Mucosa of descending colon (tissue), 3 donors: ENCODE measurements at regions not wholly inside any gene's neighbourhood (a gene's known extent, or its start where the extent isn't known, plus 50 kb on each side); places are given as distances from the start of the nearest gene placed in this dataset.

Experiments used
- ATAC-seq: fragments of 200-7000 bp; cut with Tn5 transposase; one replicate; pipeline ENCODE4 v1.9.1; 2020; ENCODE audit warnings: mild to moderate bottlenecking, moderate library complexity
- DNase-seq, 3 donors: peaks; one replicate each; pipeline ENCODE4 v3.0.0-alpha.2; 2020
- H3K36me3 ChIP-seq: fragments of 200-600 bp; one replicate; pipeline ENCODE4 v1.8.0; 2021; ENCODE audit warnings: low read depth, mild to moderate bottlenecking
- H3K4me1 ChIP-seq: fragments of 200-600 bp; one replicate; pipeline ENCODE4 v1.8.0; 2021; ENCODE audit warnings: low read depth, mild to moderate bottlenecking
- H3K4me3 ChIP-seq: fragments of 200-600 bp; one replicate; pipeline ENCODE4 v1.8.0; 2021; ENCODE audit warnings: mild to moderate bottlenecking
- H3K9me3 ChIP-seq: fragments of 200-600 bp; one replicate; pipeline ENCODE4 v1.8.0; 2021; ENCODE audit warnings: mild to moderate bottlenecking
- intact Hi-C, 2 donors: fragments of 100-400 bp; cut with DNase I in 1 of 2; cut with micrococcal nuclease in 1 of 2; formaldehyde crosslinking; loops; one replicate each; pipeline versions ENCODE4 v1.11.0 to v1.11.1; 2022; cut with DNase I, micrococcal nuclease
- TF ChIP-seq, protein P1 (sequence below): fragments of 200-600 bp; IDR thresholded peaks from one replicate; pipeline ENCODE4 v1.8.0; 2022; ENCODE audit warnings: antibody characterized with exemption, mild to moderate bottlenecking
- donor health status: DM: no; HTN: no; CAD: no; lungs with moderate emphysema.
- donor health status: DM: no; HTN: no; CAD: no.
- donor health status: DM: no; HTN: yes; CAD: no.

DNA sequence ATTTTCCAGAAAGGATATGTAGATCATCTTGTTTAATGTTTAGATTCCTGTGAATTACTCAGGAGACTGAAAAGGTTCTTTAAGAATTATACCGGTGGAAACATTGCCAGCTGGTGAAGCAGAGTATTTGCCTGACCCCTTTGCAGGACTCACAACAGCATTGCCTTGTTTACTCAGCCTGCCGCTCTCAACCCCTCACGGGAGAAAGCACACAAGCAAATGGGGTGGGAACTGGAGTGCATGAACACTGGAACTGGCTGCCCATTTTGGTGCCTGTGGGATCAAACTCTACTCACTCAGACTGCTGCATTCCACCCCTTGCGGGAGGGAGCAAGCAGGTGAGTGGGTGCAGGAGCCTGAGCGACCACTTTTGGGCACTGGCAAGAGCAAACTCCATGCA is 804.7 kb upstream of the SLITRK1 start:
- H3K36me3 ChIP-seq: no peaks in the 10 kb centered on the region
- no peaks in the 10 kb centered on the region for H3K9me3 ChIP-seq
- no peak overlapping the region for H3K4me3 ChIP-seq
- TF ChIP-seq, protein P1, sequence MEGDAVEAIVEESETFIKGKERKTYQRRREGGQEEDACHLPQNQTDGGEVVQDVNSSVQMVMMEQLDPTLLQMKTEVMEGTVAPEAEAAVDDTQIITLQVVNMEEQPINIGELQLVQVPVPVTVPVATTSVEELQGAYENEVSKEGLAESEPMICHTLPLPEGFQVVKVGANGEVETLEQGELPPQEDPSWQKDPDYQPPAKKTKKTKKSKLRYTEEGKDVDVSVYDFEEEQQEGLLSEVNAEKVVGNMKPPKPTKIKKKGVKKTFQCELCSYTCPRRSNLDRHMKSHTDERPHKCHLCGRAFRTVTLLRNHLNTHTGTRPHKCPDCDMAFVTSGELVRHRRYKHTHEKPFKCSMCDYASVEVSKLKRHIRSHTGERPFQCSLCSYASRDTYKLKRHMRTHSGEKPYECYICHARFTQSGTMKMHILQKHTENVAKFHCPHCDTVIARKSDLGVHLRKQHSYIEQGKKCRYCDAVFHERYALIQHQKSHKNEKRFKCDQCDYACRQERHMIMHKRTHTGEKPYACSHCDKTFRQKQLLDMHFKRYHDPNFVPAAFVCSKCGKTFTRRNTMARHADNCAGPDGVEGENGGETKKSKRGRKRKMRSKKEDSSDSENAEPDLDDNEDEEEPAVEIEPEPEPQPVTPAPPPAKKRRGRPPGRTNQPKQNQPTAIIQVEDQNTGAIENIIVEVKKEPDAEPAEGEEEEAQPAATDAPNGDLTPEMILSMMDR: no peak
- intact Hi-C loops: no loop called here
- DNase-seq: no peak
- ATAC-seq: no peak
- no peaks in the 10 kb centered on the region for H3K4me1 ChIP-seq

DNA sequence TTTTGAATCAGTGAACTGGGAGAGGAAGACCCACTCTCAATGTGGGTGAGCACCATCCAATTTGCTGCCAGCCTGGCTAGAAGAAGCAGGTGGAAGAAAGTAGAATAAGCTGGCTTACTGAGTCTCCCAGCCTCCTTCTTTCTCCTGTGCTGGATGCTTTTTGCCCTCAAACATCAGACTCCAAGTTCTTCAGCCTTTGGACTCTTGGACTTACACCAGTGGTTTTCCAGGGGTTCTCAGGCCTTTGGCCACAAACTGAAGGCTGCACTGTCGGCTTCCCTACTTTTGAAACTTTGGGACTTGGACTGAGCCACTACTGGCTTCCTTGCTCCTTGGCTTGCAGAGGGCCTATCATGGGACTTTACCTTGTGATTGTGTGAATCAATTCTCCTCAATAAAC is 804.2 kb upstream of the SLITRK1 start:
- Histone ChIP-seq H3K9me3 (no peaks in the 10 kb centered on the region), H3K4me3 (no peak overlapping the region), H3K4me1 (no peaks in the 10 kb centered on the region), H3K36me3 (no peaks in the 10 kb centered on the region)
- TF ChIP-seq, protein P1: no peak
- ATAC-seq (no peak), DNase-seq (no peak)
- intact Hi-C loops: no loop called here

DNA sequence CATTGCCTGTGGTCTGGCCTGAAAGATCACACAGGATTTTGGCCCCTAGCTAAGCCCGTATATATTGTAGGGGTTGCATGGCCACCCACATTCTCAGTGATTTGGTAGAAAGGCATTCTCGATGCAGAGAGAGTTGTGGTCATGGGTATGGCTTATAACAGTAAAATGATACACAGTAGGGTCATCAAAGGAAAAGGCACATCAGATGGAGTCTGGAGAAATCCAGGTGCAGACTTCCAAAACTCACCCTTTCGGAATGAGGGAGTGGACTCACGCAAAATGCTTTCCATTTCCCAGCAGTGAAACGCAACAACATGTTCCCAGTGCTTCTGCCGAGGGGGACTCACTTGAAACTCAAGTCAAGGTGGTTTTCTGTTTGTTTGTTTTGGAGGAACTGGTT is 802.5 kb upstream of the SLITRK1 start:
- DNase-seq (no peak), ATAC-seq (no peak)
- intact Hi-C loops: no loop called here
- Histone ChIP-seq H3K4me3 (no peak overlapping the region), H3K4me1 (no peaks in the 10 kb centered on the region), H3K9me3 (no peaks in the 10 kb centered on the region), H3K36me3 (no peaks in the 10 kb centered on the region)
- TF ChIP-seq, protein P1: no peak

DNA sequence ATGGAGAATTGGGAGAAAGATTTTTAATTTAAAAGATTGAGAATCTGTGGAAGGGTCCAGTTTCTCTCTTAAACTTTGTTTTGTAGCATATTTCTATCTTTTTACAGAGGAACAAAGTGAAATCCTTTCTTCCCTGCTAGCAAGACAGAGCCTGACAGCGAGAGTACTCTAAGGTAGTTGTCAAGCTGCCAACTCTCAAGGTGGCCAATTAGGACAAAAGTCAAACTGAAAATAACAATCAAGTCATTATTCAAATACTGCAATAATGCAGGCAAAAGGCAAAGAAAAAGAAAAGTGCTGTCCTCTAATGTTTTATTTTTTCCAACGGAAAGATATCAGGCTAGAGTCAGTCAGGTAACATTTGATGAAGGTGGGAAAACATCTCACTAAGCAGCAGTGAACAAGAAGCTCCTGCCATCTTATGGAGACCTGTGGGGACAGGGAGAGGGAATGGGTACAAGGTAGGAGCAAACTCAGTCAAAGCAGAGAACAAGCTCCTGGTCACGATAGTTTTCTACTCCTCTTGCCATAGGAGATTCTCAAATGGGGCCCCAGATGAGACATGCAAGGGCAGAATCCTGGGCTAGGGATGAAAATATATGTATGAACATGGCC is 801.9 kb upstream of the SLITRK1 start:
- ATAC-seq (no peak), DNase-seq (peak in 1 of 3 donors; percentile 8)
- intact Hi-C loops: no loop called here
- Histone ChIP-seq H3K4me3 (no peak overlapping the region), H3K9me3 (no peaks in the 10 kb centered on the region), H3K4me1 (no peaks in the 10 kb centered on the region), H3K36me3 (no peaks in the 10 kb centered on the region)
- TF ChIP-seq, protein P1: no peak

DNA sequence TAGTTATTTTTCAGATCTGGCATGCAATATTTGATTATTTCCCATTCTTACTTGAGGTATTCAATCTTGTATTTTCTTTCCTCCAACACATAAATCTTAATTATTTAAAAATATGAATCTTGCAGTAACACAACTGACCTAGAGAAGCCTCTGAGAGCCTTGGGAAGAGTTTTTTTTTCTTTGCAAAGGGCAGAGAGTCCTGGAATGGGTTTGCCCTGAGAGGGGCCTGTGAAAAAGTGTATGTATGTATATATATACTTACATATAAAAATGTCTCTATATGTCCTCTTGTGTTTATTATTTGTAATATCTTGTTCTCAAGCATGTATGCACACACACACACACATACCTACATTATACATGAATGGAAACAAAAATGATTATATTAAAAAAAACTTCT is 801.2 kb upstream of the SLITRK1 start:
- DNase-seq: no peak
- Histone ChIP-seq H3K4me1 (no peaks in the 10 kb centered on the region), H3K4me3 (no peak overlapping the region), H3K9me3 (no peaks in the 10 kb centered on the region), H3K36me3 (no peaks in the 10 kb centered on the region)
- intact Hi-C loops: no loop called here
- TF ChIP-seq, protein P1: no peak
- no peak for ATAC-seq

GRCh38 chr13:84677836-84678235 is 795.6 kb upstream of the SLITRK1 start:
- H3K4me1 ChIP-seq: no peaks in the 10 kb centered on the region
- TF ChIP-seq, protein P1: no peak
- DNase-seq (no peak), ATAC-seq (no peak)
- no peaks in the 10 kb centered on the region for H3K36me3 ChIP-seq
- no peaks in the 10 kb centered on the region for H3K9me3 ChIP-seq
- intact Hi-C loops: no loop called here
- H3K4me3 ChIP-seq: no peak overlapping the region
